ENCODE measurements at regions not wholly inside any gene's neighbourhood (a gene's known extent, or its start where the extent isn't known, plus 50 kb on each side); places are given as distances from the start of the nearest gene placed in this dataset.

DNA sequence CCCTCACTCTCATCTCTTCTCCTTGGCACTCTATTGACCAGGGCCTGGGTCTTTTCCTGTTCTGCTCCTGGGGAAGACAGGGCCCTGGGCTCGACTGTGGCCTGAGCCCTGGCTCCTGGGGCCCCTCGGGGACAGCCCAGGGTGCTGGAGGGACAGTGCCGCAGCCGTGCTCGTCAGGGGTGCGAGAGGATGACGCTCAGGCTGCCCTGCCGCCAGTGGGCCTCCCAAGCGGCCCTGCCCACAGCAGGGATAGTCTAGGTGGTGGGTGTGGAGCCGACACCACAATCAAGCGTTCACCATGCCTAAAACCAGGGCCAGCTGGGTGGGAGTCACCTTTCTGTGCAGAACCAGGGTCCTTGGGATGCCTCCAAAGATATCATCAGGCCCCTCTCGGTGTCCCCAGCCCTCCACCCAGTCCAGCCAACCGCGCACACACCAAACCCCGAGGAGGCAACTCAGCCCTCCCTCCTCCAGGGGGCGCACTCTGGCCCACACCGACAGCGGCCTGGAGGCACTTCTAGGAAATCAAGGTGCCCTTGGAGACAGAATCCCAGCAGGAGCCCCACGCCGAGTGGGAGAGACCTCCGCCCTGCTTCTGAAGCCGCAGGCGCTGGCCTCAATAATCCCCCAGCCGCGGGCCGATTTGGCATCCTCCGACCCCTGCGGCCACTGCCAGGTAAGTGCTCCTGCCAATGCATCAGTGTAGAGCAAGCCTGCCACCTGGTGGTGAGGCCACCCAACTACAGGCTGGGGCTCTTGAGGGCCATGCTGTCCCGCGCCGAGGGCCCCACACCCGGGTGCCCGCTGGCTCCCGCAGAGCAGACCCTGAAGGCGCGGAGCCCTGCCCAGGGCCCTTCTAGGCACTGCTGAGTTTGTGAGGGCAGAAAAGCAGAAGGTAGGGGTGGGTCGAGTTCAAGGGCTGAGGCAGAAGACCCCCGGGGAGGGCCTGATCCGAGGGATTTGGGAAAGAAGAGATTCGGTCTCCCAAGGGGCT, 496.4 kb downstream of the BUD13 start (continued):
- TF ChIP-seq, protein P1, sequence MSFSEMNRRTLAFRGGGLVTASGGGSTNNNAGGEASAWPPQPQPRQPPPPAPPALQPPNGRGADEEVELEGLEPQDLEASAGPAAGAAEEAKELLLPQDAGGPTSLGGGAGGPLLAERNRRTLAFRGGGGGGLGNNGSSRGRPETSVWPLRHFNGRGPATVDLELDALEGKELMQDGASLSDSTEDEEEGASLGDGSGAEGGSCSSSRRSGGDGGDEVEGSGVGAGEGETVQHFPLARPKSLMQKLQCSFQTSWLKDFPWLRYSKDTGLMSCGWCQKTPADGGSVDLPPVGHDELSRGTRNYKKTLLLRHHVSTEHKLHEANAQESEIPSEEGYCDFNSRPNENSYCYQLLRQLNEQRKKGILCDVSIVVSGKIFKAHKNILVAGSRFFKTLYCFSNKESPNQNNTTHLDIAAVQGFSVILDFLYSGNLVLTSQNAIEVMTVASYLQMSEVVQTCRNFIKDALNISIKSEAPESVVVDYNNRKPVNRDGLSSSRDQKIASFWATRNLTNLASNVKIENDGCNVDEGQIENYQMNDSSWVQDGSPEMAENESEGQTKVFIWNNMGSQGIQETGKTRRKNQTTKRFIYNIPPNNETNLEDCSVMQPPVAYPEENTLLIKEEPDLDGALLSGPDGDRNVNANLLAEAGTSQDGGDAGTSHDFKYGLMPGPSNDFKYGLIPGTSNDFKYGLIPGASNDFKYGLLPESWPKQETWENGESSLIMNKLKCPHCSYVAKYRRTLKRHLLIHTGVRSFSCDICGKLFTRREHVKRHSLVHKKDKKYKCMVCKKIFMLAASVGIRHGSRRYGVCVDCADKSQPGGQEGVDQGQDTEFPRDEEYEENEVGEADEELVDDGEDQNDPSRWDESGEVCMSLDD (CRISPR knock-in tag; IDR thresholded peaks at IDR 0.05; ENCODE audit: borderline replicate concordance), result no peak
- TF ChIP-seq SP5 (CRISPR knock-in tag; IDR thresholded peaks at IDR 0.05; ENCODE audit: borderline replicate concordance, low read depth) (no peak), RXRB (CRISPR knock-in tag; IDR thresholded peaks at IDR 0.05; ENCODE audit: borderline replicate concordance) (no peak), SOX6 (IDR thresholded peaks at IDR 0.05) (no peak), SOX6 (CRISPR knock-in tag; IDR thresholded peaks at IDR 0.05) (0 out of 2 replicates have a peak, but pooled peaks have one; percentile 22), NKX3-1 (CRISPR knock-in tag; IDR thresholded peaks at IDR 0.05) (no peak), NR3C1 (CRISPR knock-in tag; IDR thresholded peaks at IDR 0.05) (no peak), PHF5A (CRISPR knock-in tag; IDR thresholded peaks at IDR 0.05; ENCODE audit: low read depth, unreplicated experiment) (no peak), NR2F6 (IDR thresholded peaks at IDR 0.05) (no peak), NR2F6 (CRISPR knock-in tag; IDR thresholded peaks at IDR 0.05) (no peak), ZNF124 (CRISPR knock-in tag; IDR thresholded peaks at IDR 0.05) (no peak)
- TF ChIP-seq, protein P2, sequence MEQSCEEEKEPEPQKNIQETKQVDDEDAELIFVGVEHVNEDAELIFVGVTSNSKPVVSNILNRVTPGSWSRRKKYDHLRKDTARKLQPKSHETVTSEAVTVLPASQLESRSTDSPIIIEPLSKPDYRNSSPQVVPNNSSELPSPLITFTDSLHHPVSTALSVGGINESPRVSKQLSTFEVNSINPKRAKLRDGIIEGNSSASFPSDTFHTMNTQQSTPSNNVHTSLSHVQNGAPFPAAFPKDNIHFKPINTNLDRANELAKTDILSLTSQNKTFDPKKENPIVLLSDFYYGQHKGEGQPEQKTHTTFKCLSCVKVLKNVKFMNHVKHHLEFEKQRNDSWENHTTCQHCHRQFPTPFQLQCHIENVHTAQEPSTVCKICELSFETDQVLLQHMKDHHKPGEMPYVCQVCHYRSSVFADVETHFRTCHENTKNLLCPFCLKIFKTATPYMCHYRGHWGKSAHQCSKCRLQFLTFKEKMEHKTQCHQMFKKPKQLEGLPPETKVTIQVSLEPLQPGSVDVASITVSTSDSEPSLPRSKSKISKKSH (CRISPR knock-in tag; IDR thresholded peaks at IDR 0.05; ENCODE audit: borderline replicate concordance), result peak; percentile 51; the same call in 1 of the 2 replicates

Measured in HepG2 (cell line).